Breast epithelium (tissue), 4 donors: ENCODE measurements at regions not wholly inside any gene's neighbourhood (a gene's known extent, or its start where the extent isn't known, plus 50 kb on each side); places are given as distances from the start of the nearest gene placed in this dataset.

Experiments used
- DNase-seq, 2 donors: peaks; one replicate each; pipeline ENCODE4 v3.0.0-alpha.2; 2019; ENCODE audit warnings: low spot score in 2 of 2
- H3K27ac ChIP-seq, 2 donors: fragments of 200-600 bp; sonication (generic) in 1 of 2; one replicate each; pipeline ENCODE4 v1.5.1; 2016 to 2019; ENCODE audit warnings: mild to moderate bottlenecking in 1 of 2
- H3K27me3 ChIP-seq, 2 donors: fragments of 200-600 bp; sonication (generic) in 1 of 2; one replicate each; pipeline versions ENCODE4 v1.5.1 to v1.6.0; 2017 to 2019; ENCODE audit warnings: control low read depth in 1 of 2, mild to moderate bottlenecking in 1 of 2
- H3K36me3 ChIP-seq: fragments of 200-600 bp; one replicate; pipeline ENCODE4 v1.5.1; 2019
- H3K4me1 ChIP-seq, 2 donors: fragments of 200-600 bp; sonication (generic); one replicate each; pipeline ENCODE4 v1.5.1; 2016 to 2019; ENCODE audit warnings: control low read depth in 1 of 2
- H3K4me3 ChIP-seq, 3 donors: fragments of 200-600 bp; sonication (generic); 1 replicate in 2 of 3; 2 replicates in 1 of 3; pipeline ENCODE4 v1.5.1; 2016 to 2019; ENCODE audit warnings: mild to moderate bottlenecking in 3 of 3, moderate library complexity in 2 of 3
- H3K9me3 ChIP-seq, 2 donors: fragments of 200-600 bp; sonication (generic) in 1 of 2; one replicate each; pipeline ENCODE4 v1.5.1; 2016 to 2019; ENCODE audit warnings: control low read depth in 1 of 2
- POLR2A ChIP-seq: fragments of 450-650 bp; IDR thresholded peaks from one replicate; pipeline ENCODE4 v1.6.1; 2016; ENCODE audit warnings: antibody characterized with exemption, mild to moderate bottlenecking, moderate library complexity
- POLR2AphosphoS5 ChIP-seq, 3 donors: sonication (generic); formaldehyde crosslinking; IDR thresholded peaks; one replicate each; pipeline ENCODE4 v1.6.1; 2017; ENCODE audit warnings: antibody characterized with exemption in 3 of 3
- intact Hi-C: fragments of 100-400 bp; cut with DNase I; formaldehyde crosslinking; loops from one replicate; pipeline ENCODE4 v1.15.1; 2023; ENCODE audit warnings: low total_unique reads
- TF ChIP-seq, protein P1 (sequence below), 3 donors: fragments of 450-650 bp; IDR thresholded peaks; one replicate each; pipeline ENCODE4 v1.5.1; 2016 to 2017; ENCODE audit warnings: antibody characterized with exemption in 3 of 3, mild to moderate bottlenecking in 3 of 3, moderate library complexity in 3 of 3

DNA sequence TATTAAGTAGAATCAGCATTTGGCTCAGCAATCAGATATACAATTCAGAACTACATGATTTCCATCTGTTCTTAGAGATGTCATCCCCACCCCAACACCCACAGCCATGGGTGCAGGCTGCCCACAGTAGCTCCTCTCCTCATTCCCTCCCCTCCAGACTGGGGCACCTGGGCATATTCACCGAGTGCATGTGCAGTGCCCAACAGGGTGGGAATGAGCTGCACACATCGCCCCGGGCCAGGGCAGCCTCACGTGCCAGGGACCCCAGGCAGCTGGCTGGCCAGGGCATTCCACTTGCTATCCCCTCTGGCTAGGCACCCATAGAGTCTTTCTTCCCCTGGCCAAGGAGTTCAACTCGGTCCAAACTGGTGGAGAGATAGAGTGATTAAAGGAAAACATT is 461.9 kb upstream of the NUDT12 start:
- no peak overlapping the region for H3K4me3 ChIP-seq
- no peaks in the 10 kb centered on the region for H3K36me3 ChIP-seq
- H3K27me3 ChIP-seq = no peaks in the 10 kb centered on the region
- TF ChIP-seq POLR2A = no peak
- TF ChIP-seq, protein P1, sequence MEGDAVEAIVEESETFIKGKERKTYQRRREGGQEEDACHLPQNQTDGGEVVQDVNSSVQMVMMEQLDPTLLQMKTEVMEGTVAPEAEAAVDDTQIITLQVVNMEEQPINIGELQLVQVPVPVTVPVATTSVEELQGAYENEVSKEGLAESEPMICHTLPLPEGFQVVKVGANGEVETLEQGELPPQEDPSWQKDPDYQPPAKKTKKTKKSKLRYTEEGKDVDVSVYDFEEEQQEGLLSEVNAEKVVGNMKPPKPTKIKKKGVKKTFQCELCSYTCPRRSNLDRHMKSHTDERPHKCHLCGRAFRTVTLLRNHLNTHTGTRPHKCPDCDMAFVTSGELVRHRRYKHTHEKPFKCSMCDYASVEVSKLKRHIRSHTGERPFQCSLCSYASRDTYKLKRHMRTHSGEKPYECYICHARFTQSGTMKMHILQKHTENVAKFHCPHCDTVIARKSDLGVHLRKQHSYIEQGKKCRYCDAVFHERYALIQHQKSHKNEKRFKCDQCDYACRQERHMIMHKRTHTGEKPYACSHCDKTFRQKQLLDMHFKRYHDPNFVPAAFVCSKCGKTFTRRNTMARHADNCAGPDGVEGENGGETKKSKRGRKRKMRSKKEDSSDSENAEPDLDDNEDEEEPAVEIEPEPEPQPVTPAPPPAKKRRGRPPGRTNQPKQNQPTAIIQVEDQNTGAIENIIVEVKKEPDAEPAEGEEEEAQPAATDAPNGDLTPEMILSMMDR (IDR thresholded peaks at IDR 0.05) = no peak
- TF ChIP-seq POLR2AphosphoS5 (IDR thresholded peaks at IDR 0.05) = no peak
- intact Hi-C loops = no loop called here
- H3K4me1 ChIP-seq = no peaks in the 10 kb centered on the region
- H3K9me3 ChIP-seq = peaks cover 0 to 11% of the 10 kb centered on the region in 2 donors
- DNase-seq = no peak
- no peak overlapping the region for H3K27ac ChIP-seq

GRCh38 chr5:104023739-104024138 is 461.1 kb upstream of the NUDT12 start:
- intact Hi-C loops = no loop called here
- Histone ChIP-seq H3K27me3 (no peaks in the 10 kb centered on the region), H3K27ac (no peak overlapping the region), H3K9me3 (peaks cover 7 to 11% of the 10 kb centered on the region in 2 donors), H3K4me1 (no peaks in the 10 kb centered on the region), H3K4me3 (no peak overlapping the region), H3K36me3 (no peaks in the 10 kb centered on the region)
- no peak for DNase-seq
- TF ChIP-seq, protein P1 (IDR thresholded peaks at IDR 0.05) = no peak
- no peak for TF ChIP-seq POLR2AphosphoS5 (IDR thresholded peaks at IDR 0.05)

DNA sequence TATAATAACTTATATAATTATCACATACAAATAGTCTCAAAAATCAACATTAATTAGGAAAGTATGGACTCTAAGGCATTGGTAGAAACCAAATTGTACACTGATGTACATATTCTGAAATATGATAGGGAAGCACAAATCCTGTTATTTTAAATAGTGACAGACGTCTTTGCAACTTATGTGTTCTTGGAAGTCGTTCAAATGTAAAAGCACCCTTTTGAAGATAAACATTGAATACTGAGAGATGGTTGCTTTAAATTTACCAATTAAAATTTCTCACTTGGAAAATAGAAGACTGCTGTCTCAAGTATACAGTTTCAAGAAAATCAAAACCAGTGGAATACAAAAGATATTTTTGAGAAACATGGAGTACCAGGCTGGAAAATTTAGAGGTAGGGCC is 457.4 kb upstream of the NUDT12 start:
- no peak overlapping the region for H3K4me3 ChIP-seq
- TF ChIP-seq, protein P1 (IDR thresholded peaks at IDR 0.05) = no peak
- no peak for TF ChIP-seq POLR2AphosphoS5 (IDR thresholded peaks at IDR 0.05)
- TF ChIP-seq POLR2A = no peak
- H3K36me3 ChIP-seq = no peaks in the 10 kb centered on the region
- H3K4me1 ChIP-seq = no peaks in the 10 kb centered on the region
- no peak overlapping the region for H3K27ac ChIP-seq
- H3K27me3 ChIP-seq = no peaks in the 10 kb centered on the region
- peaks cover 0 to 12% of the 10 kb centered on the region in 2 donors for H3K9me3 ChIP-seq
- no peak for DNase-seq
- intact Hi-C loops = no loop called here

GRCh38 chr5:104018299-104018698 is 455.7 kb upstream of the NUDT12 start:
- no peaks in the 10 kb centered on the region for H3K36me3 ChIP-seq
- no peak overlapping the region for H3K27ac ChIP-seq
- no peak for DNase-seq
- no peak overlapping the region for H3K4me3 ChIP-seq
- no peaks in the 10 kb centered on the region for H3K4me1 ChIP-seq
- H3K27me3 ChIP-seq = no peaks in the 10 kb centered on the region
- TF ChIP-seq POLR2A (no peak), POLR2AphosphoS5 (IDR thresholded peaks at IDR 0.05) (no peak)
- TF ChIP-seq, protein P1 (IDR thresholded peaks at IDR 0.05) = no peak
- intact Hi-C loops = no loop called here
- peaks cover 0 to 12% of the 10 kb centered on the region in 2 donors for H3K9me3 ChIP-seq

DNA sequence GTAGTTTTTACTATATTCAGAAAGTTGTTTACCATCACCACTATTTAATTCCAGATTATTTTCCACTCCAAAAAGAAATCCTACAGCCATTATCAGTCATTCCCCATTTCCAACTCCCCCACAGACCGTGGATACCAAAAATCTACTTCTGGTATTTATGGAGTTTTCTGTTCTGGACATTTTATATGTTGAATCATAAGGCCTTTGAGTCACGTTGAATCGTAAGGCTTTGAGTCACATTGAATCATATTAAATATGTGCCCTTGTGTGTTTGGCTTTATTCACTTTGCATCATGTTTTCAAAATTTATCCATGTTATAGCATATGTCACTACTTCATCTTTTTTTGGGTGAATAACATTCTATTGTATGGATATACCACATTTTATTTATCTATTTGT is 454.1 kb upstream of the NUDT12 start:
- Histone ChIP-seq H3K4me1 (no peaks in the 10 kb centered on the region), H3K27me3 (no peaks in the 10 kb centered on the region), H3K27ac (no peak overlapping the region), H3K4me3 (no peak overlapping the region), H3K36me3 (no peaks in the 10 kb centered on the region), H3K9me3 (peaks cover 0 to 12% of the 10 kb centered on the region in 2 donors)
- intact Hi-C loops = no loop called here
- no peak for DNase-seq
- no peak for TF ChIP-seq POLR2A
- TF ChIP-seq, protein P1 (IDR thresholded peaks at IDR 0.05) = no peak
- no peak for TF ChIP-seq POLR2AphosphoS5 (IDR thresholded peaks at IDR 0.05)
